Lower leg skin (tissue), 4 donors: ENCODE measurements at regions not wholly inside any gene's neighbourhood (a gene's known extent, or its start where the extent isn't known, plus 50 kb on each side); places are given as distances from the start of the nearest gene placed in this dataset.

Experiments
- DNase-seq, 2 donors: peaks; one replicate each; pipeline ENCODE4 v3.0.0-alpha.2; 2019; ENCODE audit warnings: low spot score in 2 of 2
- H3K4me3 ChIP-seq: fragments of 200-600 bp; sonication (generic); 2 replicates; pipeline ENCODE4 v1.5.1; 2017; ENCODE audit warnings: mild to moderate bottlenecking, low read depth; ENCODE audit not compliant: poor library complexity, severe bottlenecking
- CTCF ChIP-seq, 3 donors: fragments of 450-650 bp; IDR thresholded peaks; one replicate each; pipeline ENCODE4 v1.5.1; 2016; ENCODE audit warnings: antibody characterized with exemption in 3 of 3, mild to moderate bottlenecking in 3 of 3, moderate library complexity in 2 of 3
- POLR2A ChIP-seq, 2 donors: fragments of 450-650 bp; IDR thresholded peaks; one replicate each; pipeline ENCODE4 v1.6.1; 2016 to 2017; ENCODE audit warnings: antibody characterized with exemption in 2 of 2, mild to moderate bottlenecking in 1 of 2, moderate library complexity in 1 of 2
- WGBS, 2 donors: methylation state at CpG; one replicate each; pipeline ENCODE4 v1.1.5; 2018; 5-methylcytosine and 5-hydroxymethylcytosine counted together
- intact Hi-C: fragments of 100-400 bp; cut with DNase I; formaldehyde crosslinking; loops from one replicate; pipeline ENCODE4 v1.15.0; 2023; ENCODE audit warnings: low total_unique reads

- no peak overlapping the region for H3K4me3 ChIP-seq
- no peak for DNase-seq
- TF ChIP-seq CTCF (IDR thresholded peaks at IDR 0.05) (no peak), POLR2A (IDR thresholded peaks at IDR 0.05) (no peak)
- intact Hi-C loops: no loop called here
- 56 to 67% methylated on average over 10 to 12 of the region's 12 CpGs for WGBS, 2 donors
Observed at GRCh38 chr7:101743995-101744360, 73.4 kb upstream of the CUX1 start.

- no peak overlapping the region for H3K4me3 ChIP-seq
- no peak for TF ChIP-seq POLR2A (IDR thresholded peaks at IDR 0.05)
- no peak for TF ChIP-seq CTCF (IDR thresholded peaks at IDR 0.05)
- intact Hi-C loops: no loop called here
- WGBS, 2 donors: 71 to 73% methylated on average over 5 of the region's 5 CpGs
- DNase-seq: no peak
Observed at GRCh38 chr7:101744588-101744987, 72.8 kb upstream of the CUX1 start.

- intact Hi-C loops: no loop called here
- no peak overlapping the region for H3K4me3 ChIP-seq
- 75 to 84% methylated on average over 5 of the region's 5 CpGs for WGBS, 2 donors
- DNase-seq: no peak
- no peak for TF ChIP-seq CTCF (IDR thresholded peaks at IDR 0.05)
- TF ChIP-seq POLR2A (IDR thresholded peaks at IDR 0.05): no peak
Observed at GRCh38 chr7:101746314-101746713, 71.1 kb upstream of the CUX1 start.

GRCh38 chr7:101747053-101747878, 70.2 kb upstream of the CUX1 start:
- DNase-seq: no peak
- no peak for TF ChIP-seq CTCF (IDR thresholded peaks at IDR 0.05)
- no peak for TF ChIP-seq POLR2A (IDR thresholded peaks at IDR 0.05)
- intact Hi-C loops: no loop called here
- no peak overlapping the region for H3K4me3 ChIP-seq
- WGBS, 2 donors: 69 to 73% methylated on average over 13 of the region's 13 CpGs

- no peak overlapping the region for H3K4me3 ChIP-seq
- TF ChIP-seq CTCF (IDR thresholded peaks at IDR 0.05): no peak
- TF ChIP-seq POLR2A (IDR thresholded peaks at IDR 0.05): no peak
- DNase-seq: no peak
- WGBS, 2 donors: 22 to 29% methylated on average over 15 of the region's 15 CpGs
- intact Hi-C loops: no loop called here
Observed at GRCh38 chr7:101747879-101748345, 69.5 kb upstream of the CUX1 start.

DNA sequence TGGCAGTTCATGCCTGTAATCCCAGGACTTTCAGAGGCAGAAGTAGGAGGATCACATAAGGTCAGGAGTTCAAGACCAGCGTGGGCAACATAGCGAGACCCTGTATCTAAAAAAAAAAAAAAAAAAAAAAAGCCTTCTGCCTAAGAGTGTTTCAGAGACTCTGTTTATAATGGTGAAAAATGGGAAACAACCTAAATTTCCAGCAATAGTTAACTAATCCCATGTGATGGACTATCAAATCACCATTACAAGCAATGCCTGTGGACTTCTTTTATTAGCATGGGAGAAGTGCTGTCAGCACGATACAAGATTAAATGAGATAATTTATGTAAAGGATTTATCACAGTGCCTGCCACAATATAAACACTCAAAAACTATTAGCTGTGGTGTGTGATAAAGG, 67.5 kb upstream of the CUX1 start:
- no peak overlapping the region for H3K4me3 ChIP-seq
- intact Hi-C loops: no loop called here
- TF ChIP-seq CTCF (IDR thresholded peaks at IDR 0.05) (no peak), POLR2A (IDR thresholded peaks at IDR 0.05) (no peak)
- DNase-seq: no peak
- 79 to 82% methylated on average over 3 of the region's 3 CpGs for WGBS, 2 donors
